CD4-positive, alpha-beta T cell treated with Interferon alpha-2 for 1 hour (primary cell): ENCODE measurements at regions not wholly inside any gene's neighbourhood (a gene's known extent, or its start where the extent isn't known, plus 50 kb on each side); places are given as distances from the start of the nearest gene placed in this dataset.

ENCODE experiments used
- DNase-seq, 2 donors: peaks; one replicate each; pipeline ENCODE4 v3.0.0-alpha.2; 2020 to 2022

- DNase-seq: no peak
These were observed 164.2 kb downstream of the RHOU start for GRCh38 chr1:228899421-228899956.

GRCh38 chr1:228900099-228900885 lies 165.0 kb downstream of the RHOU start:
- DNase-seq: no peak

GRCh38 chr1:228900886-228901392 lies 165.7 kb downstream of the RHOU start:
- DNase-seq: no peak

- DNase-seq: no peak
These were observed 166.8 kb downstream of the RHOU start for GRCh38 chr1:228901936-228902681.

- DNase-seq: no peak
These were observed 167.6 kb downstream of the RHOU start for GRCh38 chr1:228902781-228903433.

- no peak for DNase-seq
These were observed 168.3 kb downstream of the RHOU start for GRCh38 chr1:228903434-228904071.

GRCh38 chr1:228904222-228904621 lies 168.9 kb downstream of the RHOU start:
- DNase-seq: no peak

- DNase-seq: no peak
These were observed 170.4 kb downstream of the RHOU start for GRCh38 chr1:228905701-228906101.

- no peak for DNase-seq
These were observed 171.1 kb downstream of the RHOU start for GRCh38 chr1:228906223-228906860.

GRCh38 chr1:228911225-228912210 lies 176.2 kb downstream of the RHOU start:
- no peak for DNase-seq

GRCh38 chr1:228913626-228914414 lies 178.5 kb downstream of the RHOU start:
- DNase-seq: no peak

GRCh38 chr1:228914700-228915099 lies 179.4 kb downstream of the RHOU start:
- no peak for DNase-seq

- no peak for DNase-seq
These were observed 182.1 kb downstream of the RHOU start for GRCh38 chr1:228917342-228917741.

- DNase-seq: no peak
These were observed 182.5 kb downstream of the RHOU start for GRCh38 chr1:228917755-228918154.

- no peak for DNase-seq
These were observed 183.1 kb downstream of the RHOU start for GRCh38 chr1:228918335-228918734.

- DNase-seq: no peak
These were observed 184.6 kb downstream of the RHOU start for GRCh38 chr1:228919914-228920313.

- no peak for DNase-seq
These were observed 185.6 kb downstream of the RHOU start for GRCh38 chr1:228920831-228921230.

- DNase-seq: peak; percentile 8 to 24
These were observed 186.2 kb downstream of the RHOU start for GRCh38 chr1:228921481-228921880.

- no peak for DNase-seq
These were observed 187.6 kb downstream of the RHOU start for GRCh38 chr1:228922722-228923376.
